HTR-8/SVneo (cell line): ENCODE measurements at regions not wholly inside any gene's neighbourhood (a gene's known extent, or its start where the extent isn't known, plus 50 kb on each side); places are given as distances from the start of the nearest gene placed in this dataset.
"Not testable (repeated sequence)": the region's sequence is repeated elsewhere in the genome, so short reads cannot be mapped to it uniquely, and the experiment has no call there.

ENCODE experiments used
- DNase-seq: peaks from one replicate; pipeline ENCODE4 v3.0.0; 2011; ENCODE audit warnings: low spot score, mixed read lengths; ENCODE audit not compliant: insufficient read length
- FAIRE-seq: peaks from 2 replicates; lab custom pipeline; 2011; peaks lifted over from hg19 to GRCh38; lab: Jason Lieb, UNC

- FAIRE-seq = no peak
- DNase-seq = peak; percentile 3
Observed at GRCh38 chr10:80924063-80924952, 386.6 kb downstream of the SH2D4B start.

- no peak for FAIRE-seq
Observed at GRCh38 chr10:80927419-80928078, 389.8 kb downstream of the SH2D4B start.

GRCh38 chr10:80938903-80939302, 401.2 kb downstream of the SH2D4B start:
- no peak for DNase-seq
- FAIRE-seq = no peak

More at GRCh38 chr10:80927419-80928078, 389.8 kb downstream of the SH2D4B start:
- no peak for DNase-seq

GRCh38 chr10:80945264-80945880, 407.7 kb downstream of the SH2D4B start:
- FAIRE-seq (no peak), DNase-seq (no peak)

GRCh38 chr10:80946073-80946472, 408.4 kb downstream of the SH2D4B start:
- DNase-seq (no peak), FAIRE-seq (no peak)

- no peak for DNase-seq
- no peak for FAIRE-seq
Observed at GRCh38 chr10:80946957-80947726, 409.4 kb downstream of the SH2D4B start.

- no peak for FAIRE-seq
- no peak for DNase-seq
Observed at GRCh38 chr10:80949785-80950184, 412.1 kb downstream of the SH2D4B start.

- DNase-seq (no peak), FAIRE-seq (no peak)
Observed at GRCh38 chr10:80952436-80952835, 414.7 kb downstream of the SH2D4B start.

- FAIRE-seq (no peak), DNase-seq (no peak)
Observed at GRCh38 chr10:80957161-80957560, 419.5 kb downstream of the SH2D4B start.

GRCh38 chr10:80964179-80964578, 426.5 kb downstream of the SH2D4B start:
- FAIRE-seq (no peak), DNase-seq (no peak)

- no peak for DNase-seq
- no peak for FAIRE-seq
Observed at GRCh38 chr10:80964955-80965614, 427.4 kb downstream of the SH2D4B start.

- DNase-seq (no peak), FAIRE-seq (no peak)
Observed at GRCh38 chr10:80966326-80966986, 428.8 kb downstream of the SH2D4B start.

- FAIRE-seq, DNase-seq: not testable (repeated sequence)
Observed at GRCh38 chr10:80967357-80967756, 429.7 kb downstream of the SH2D4B start.

- no peak for DNase-seq
- FAIRE-seq = no peak
Observed at GRCh38 chr10:80968903-80969302, 431.2 kb downstream of the SH2D4B start.

GRCh38 chr10:80971461-80971860, 433.8 kb downstream of the SH2D4B start:
- FAIRE-seq (no peak), DNase-seq (no peak)

GRCh38 chr10:80976658-80977057, 439.0 kb downstream of the SH2D4B start:
- no peak for FAIRE-seq
- DNase-seq = no peak

GRCh38 chr10:80985102-80985501, 447.4 kb downstream of the SH2D4B start:
- FAIRE-seq (no peak), DNase-seq (no peak)

- DNase-seq (no peak), FAIRE-seq (no peak)
Observed at GRCh38 chr10:80986596-80986995, 448.9 kb downstream of the SH2D4B start.

- no peak for FAIRE-seq
- DNase-seq = no peak
Observed at GRCh38 chr10:80988755-80989154, 451.1 kb downstream of the SH2D4B start.
